Left ventricle myocardium inferior (tissue), 1 donor: ENCODE measurements at regions not wholly inside any gene's neighbourhood (a gene's known extent, or its start where the extent isn't known, plus 50 kb on each side); places are given as distances from the start of the nearest gene placed in this dataset.

Experiments used
- DNase-seq: peaks from one replicate; pipeline ENCODE4 v3.0.0-alpha.2; 2020
- H3K27ac ChIP-seq: fragments of 200-600 bp; replicated peaks from 2 replicates; pipeline ENCODE4 v1.8.0; 2021
- H3K27me3 ChIP-seq: fragments of 200-600 bp; 2 replicates; pipeline ENCODE4 v1.8.0; 2021; ENCODE audit warnings: low read depth
- H3K36me3 ChIP-seq: fragments of 200-600 bp; 2 replicates; pipeline ENCODE4 v1.8.0; 2021
- H3K4me1 ChIP-seq: fragments of 200-600 bp; 2 replicates; pipeline ENCODE4 v1.8.0; 2021
- H3K4me3 ChIP-seq: fragments of 200-600 bp; 2 replicates; pipeline ENCODE4 v1.8.0; 2021; ENCODE audit warnings: mild to moderate bottlenecking, moderate library complexity
- H3K9me3 ChIP-seq: fragments of 200-600 bp; replicated peaks from 2 replicates; pipeline ENCODE4 v1.8.0; 2021
- intact Hi-C: fragments of 100-400 bp; cut with micrococcal nuclease; formaldehyde crosslinking; loops from one replicate; pipeline ENCODE4 v1.11.0; 2022
- TF ChIP-seq, protein P1 (sequence below): fragments of 200-600 bp; IDR thresholded peaks from 2 replicates; pipeline ENCODE4 v1.8.0; 2021; ENCODE audit warnings: antibody characterized with exemption, mild to moderate bottlenecking, borderline replicate concordance
- donor health status: DM: no; HTN: yes; CAD: no; lungs with severe emphysema.

- DNase-seq, result no peak
- TF ChIP-seq, protein P1, sequence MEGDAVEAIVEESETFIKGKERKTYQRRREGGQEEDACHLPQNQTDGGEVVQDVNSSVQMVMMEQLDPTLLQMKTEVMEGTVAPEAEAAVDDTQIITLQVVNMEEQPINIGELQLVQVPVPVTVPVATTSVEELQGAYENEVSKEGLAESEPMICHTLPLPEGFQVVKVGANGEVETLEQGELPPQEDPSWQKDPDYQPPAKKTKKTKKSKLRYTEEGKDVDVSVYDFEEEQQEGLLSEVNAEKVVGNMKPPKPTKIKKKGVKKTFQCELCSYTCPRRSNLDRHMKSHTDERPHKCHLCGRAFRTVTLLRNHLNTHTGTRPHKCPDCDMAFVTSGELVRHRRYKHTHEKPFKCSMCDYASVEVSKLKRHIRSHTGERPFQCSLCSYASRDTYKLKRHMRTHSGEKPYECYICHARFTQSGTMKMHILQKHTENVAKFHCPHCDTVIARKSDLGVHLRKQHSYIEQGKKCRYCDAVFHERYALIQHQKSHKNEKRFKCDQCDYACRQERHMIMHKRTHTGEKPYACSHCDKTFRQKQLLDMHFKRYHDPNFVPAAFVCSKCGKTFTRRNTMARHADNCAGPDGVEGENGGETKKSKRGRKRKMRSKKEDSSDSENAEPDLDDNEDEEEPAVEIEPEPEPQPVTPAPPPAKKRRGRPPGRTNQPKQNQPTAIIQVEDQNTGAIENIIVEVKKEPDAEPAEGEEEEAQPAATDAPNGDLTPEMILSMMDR, result no peak
- H3K27ac ChIP-seq, result no peak overlapping the region
- H3K36me3 ChIP-seq, result no peaks in the 10 kb centered on the region
- peaks cover 6% of the 10 kb centered on the region for H3K9me3 ChIP-seq
- intact Hi-C loops, result no loop called here
- H3K27me3 ChIP-seq, result no peaks in the 10 kb centered on the region
- no peaks in the 10 kb centered on the region for H3K4me1 ChIP-seq
- H3K4me3 ChIP-seq, result no peak overlapping the region
These were observed 224.4 kb upstream of the ATP11B start for GRCh38 chr3:182568876-182569275.

DNA sequence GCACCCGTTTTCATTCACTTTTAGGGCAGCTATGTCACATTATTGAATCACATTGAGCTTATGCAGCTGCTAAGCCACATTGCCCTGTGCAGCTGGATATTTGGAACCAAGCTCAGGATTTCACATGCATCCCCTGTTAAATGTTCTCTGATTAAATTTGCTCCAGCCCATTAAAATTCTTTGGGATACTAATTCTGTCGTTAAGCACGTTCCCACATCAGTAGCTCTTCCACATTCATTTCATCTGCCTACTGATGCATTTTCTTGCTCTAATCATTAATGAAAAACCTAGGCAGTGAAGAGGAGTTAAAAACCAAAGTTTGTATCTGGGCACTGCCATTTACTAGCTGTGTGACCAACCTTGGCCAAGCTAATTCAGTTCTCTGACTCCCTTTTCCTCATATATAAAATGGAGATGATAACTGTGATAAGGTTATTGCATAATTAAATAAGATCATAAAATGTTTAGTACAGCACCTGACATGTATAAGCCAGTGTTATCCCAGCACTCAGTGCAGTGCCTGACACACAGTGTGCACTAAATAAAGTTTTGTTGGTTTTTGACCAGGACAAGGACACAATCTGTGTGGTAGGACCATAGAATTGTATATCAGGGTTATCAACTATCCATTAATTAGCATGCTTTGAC is 222.2 kb upstream of the ATP11B start:
- H3K4me1 ChIP-seq, result no peaks in the 10 kb centered on the region
- peaks cover 15% of the 10 kb centered on the region for H3K9me3 ChIP-seq
- no peak for DNase-seq
- no peak overlapping the region for H3K27ac ChIP-seq
- no peak overlapping the region for H3K4me3 ChIP-seq
- no peaks in the 10 kb centered on the region for H3K36me3 ChIP-seq
- TF ChIP-seq, protein P1, result no peak
- H3K27me3 ChIP-seq, result no peaks in the 10 kb centered on the region
- intact Hi-C loops, result no loop called here

GRCh38 chr3:182575941-182576340 is 217.4 kb upstream of the ATP11B start:
- Histone ChIP-seq H3K36me3 (no peaks in the 10 kb centered on the region), H3K27me3 (no peaks in the 10 kb centered on the region), H3K4me1 (no peaks in the 10 kb centered on the region), H3K4me3 (no peak overlapping the region), H3K27ac (no peak overlapping the region), H3K9me3 (peaks cover 15% of the 10 kb centered on the region)
- intact Hi-C loops, result no loop called here
- TF ChIP-seq, protein P1, result no peak
- no peak for DNase-seq

DNA sequence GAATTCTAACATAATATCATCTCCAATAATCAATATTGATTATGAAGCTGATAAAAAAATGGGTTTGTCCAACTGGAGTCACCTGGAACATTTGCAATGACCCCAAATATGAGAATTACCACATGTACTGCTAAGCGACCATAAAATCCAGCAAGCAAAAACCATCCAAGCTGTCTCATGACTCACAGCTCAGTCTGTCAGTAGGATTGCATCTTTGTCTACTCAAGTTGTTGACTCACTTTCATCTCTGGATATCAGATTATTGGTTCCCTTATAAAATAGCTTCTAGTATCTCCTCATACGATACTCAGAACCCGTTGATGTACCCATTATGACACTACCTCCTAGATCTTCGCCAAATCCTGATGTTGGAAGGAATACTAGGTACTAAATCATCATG is 209.8 kb upstream of the ATP11B start:
- Histone ChIP-seq H3K36me3 (no peaks in the 10 kb centered on the region), H3K4me3 (no peak overlapping the region), H3K4me1 (no peaks in the 10 kb centered on the region), H3K9me3 (no peaks in the 10 kb centered on the region), H3K27me3 (no peaks in the 10 kb centered on the region), H3K27ac (no peak overlapping the region)
- TF ChIP-seq, protein P1, result no peak
- DNase-seq, result no peak
- intact Hi-C loops, result no loop called here

DNA sequence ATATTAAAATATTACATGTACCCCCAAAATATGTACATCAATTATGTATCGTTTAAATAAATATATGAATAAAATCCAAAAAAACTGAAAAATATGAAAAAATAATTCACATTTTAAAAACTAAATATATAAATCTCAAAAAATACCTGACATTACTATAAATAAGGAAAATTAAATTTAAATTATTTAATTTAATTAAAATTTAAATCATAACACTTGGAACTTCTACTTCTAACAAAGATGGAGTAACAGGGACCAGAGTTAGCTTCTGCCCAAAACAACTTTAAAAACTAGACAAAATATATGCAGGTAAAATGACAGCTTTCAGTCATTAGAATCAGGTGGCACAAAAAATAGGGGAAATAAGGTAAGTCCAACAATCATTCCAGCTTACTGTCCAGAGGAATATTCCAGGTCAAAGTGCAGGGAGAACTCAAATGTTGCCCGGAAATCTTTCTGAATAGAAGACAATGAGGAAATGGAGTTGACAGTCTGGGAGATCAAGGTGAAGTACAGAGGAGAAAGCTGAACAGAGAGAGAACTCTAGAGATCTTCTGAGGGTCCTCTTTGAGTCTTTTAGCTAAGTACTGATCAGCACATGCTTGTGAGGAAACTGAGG is 207.7 kb upstream of the ATP11B start:
- peaks cover 5% of the 10 kb centered on the region for H3K9me3 ChIP-seq
- no peaks in the 10 kb centered on the region for H3K27me3 ChIP-seq
- no peaks in the 10 kb centered on the region for H3K36me3 ChIP-seq
- TF ChIP-seq, protein P1, result no peak
- no peak for DNase-seq
- intact Hi-C loops, result no loop called here
- no peak overlapping the region for H3K4me3 ChIP-seq
- no peaks in the 10 kb centered on the region for H3K4me1 ChIP-seq
- H3K27ac ChIP-seq, result no peak overlapping the region
